H1 (cell line): ENCODE measurements at regions not wholly inside any gene's neighbourhood (a gene's known extent, or its start where the extent isn't known, plus 50 kb on each side); places are given as distances from the start of the nearest gene placed in this dataset.

Experiments
- CTCF ChIA-PET: fragments of 300-600 bp; sonication (Branson Sonifier 250); formaldehyde crosslinking; loops from one replicate; lab custom pipeline; 2021; ENCODE audit not compliant: partially characterized antibody; lab: Charles Lee
- POLR2A ChIA-PET: fragments of 300-600 bp; sonication (Branson Sonifier 250); formaldehyde crosslinking; loops from one replicate; lab custom pipeline; 2021; ENCODE audit warnings: inconsistent platforms; ENCODE audit not compliant: partially characterized antibody; lab: Charles Lee
- DNase-seq, 2 experiments: peaks; one replicate each; pipeline versions ENCODE4 v3.0.0 to v3.0.0-alpha.2; 2010 to 2022; ENCODE audit warnings: low spot score in 2 of 2, low read depth in 1 of 2, mixed read lengths in 1 of 2
- FAIRE-seq: peaks from 2 replicates; lab custom pipeline; 2011; peaks lifted over from hg19 to GRCh38; lab: Jason Lieb, UNC
- H2AFZ ChIP-seq: 2 replicates; pipeline ENCODE4 v1.8.1; 2012; ENCODE audit warnings: low read length, inconsistent platforms
- H2AK5ac ChIP-seq: 2 replicates; pipeline ENCODE4 v1.6.1; 2013; ENCODE audit warnings: low read depth, low read length
- H2BK120ac ChIP-seq: replicated peaks from 2 replicates; pipeline ENCODE3; 2013; ENCODE audit warnings: low read depth, low read length, inconsistent platforms
- H2BK12ac ChIP-seq: 2 replicates; pipeline ENCODE4 v1.6.1; 2013; ENCODE audit warnings: low read depth, low read length
- H2BK15ac ChIP-seq: 2 replicates; pipeline ENCODE4 v1.6.1; 2013; ENCODE audit warnings: low read length
- H2BK20ac ChIP-seq: 2 replicates; pipeline ENCODE4 v1.6.1; 2013; ENCODE audit warnings: low read length
- H2BK5ac ChIP-seq: 2 replicates; pipeline ENCODE4 v1.6.1; 2013; ENCODE audit warnings: low read depth, low read length
- H3K14ac ChIP-seq: 2 replicates; pipeline ENCODE4 v1.6.1; 2013; ENCODE audit warnings: inconsistent platforms; ENCODE audit not compliant: insufficient read length
- H3K18ac ChIP-seq: 2 replicates; pipeline ENCODE4 v1.6.1; 2013; ENCODE audit warnings: low read length; ENCODE audit errors: extremely low read depth
- H3K23ac ChIP-seq: 2 replicates; pipeline ENCODE4 v1.6.1; 2013; ENCODE audit warnings: inconsistent platforms; ENCODE audit not compliant: insufficient read length
- H3K23me2 ChIP-seq: 2 replicates; pipeline ENCODE4 v1.6.1; 2013; ENCODE audit warnings: low read depth, low read length
- H3K27ac ChIP-seq: 2 replicates; pipeline ENCODE4 v1.6.1; 2011; ENCODE audit warnings: low read depth, low read length, inconsistent platforms
- H3K27me3 ChIP-seq, 4 experiments: replicated peaks in 1 of 4; 1 replicate in 1 of 4; 2 replicates in 3 of 4; pipeline versions ENCODE4 v1.6.1 to v1.8.1; 2011 to 2013; ENCODE audit warnings: low read length in 3 of 4, mild to moderate bottlenecking in 3 of 4, inconsistent platforms in 2 of 4, mixed read lengths in 2 of 4, moderate library complexity in 1 of 4; ENCODE audit not compliant: control insufficient read depth in 3 of 4, insufficient read depth in 3 of 4; ENCODE audit errors: extremely low read depth in 1 of 4
- H3K36me3 ChIP-seq, 4 experiments: 2 replicates each; pipeline versions ENCODE4 v1.6.1 to v1.8.1; 2011 to 2013; ENCODE audit warnings: mild to moderate bottlenecking in 4 of 4, low read length in 3 of 4, moderate library complexity in 2 of 4, control low read depth in 1 of 4, inconsistent platforms in 1 of 4; ENCODE audit not compliant: insufficient read depth in 4 of 4, control insufficient read depth in 2 of 4
- H3K4ac ChIP-seq: replicated peaks from 2 replicates; pipeline ENCODE3; 2013; ENCODE audit warnings: low read length, low read depth, mixed read lengths, inconsistent platforms; ENCODE audit not compliant: insufficient read length
- H3K4me1 ChIP-seq, 4 experiments: replicated peaks in 1 of 4; 1 replicate in 1 of 4; 2 replicates in 3 of 4; pipeline versions ENCODE4 v1.6.1 to v1.8.1; 2011 to 2013; ENCODE audit warnings: low read length in 3 of 4, inconsistent platforms in 2 of 4, mixed read lengths in 1 of 4; ENCODE audit not compliant: insufficient read depth in 4 of 4, control insufficient read depth in 3 of 4
- H3K4me2 ChIP-seq, 2 experiments: 2 replicates each; pipeline versions ENCODE4 v1.6.1 to v1.8.1; 2011 to 2013; ENCODE audit warnings: low read depth in 2 of 2, low read length in 2 of 2, control low read depth in 1 of 2, inconsistent platforms in 1 of 2, mild to moderate bottlenecking in 1 of 2; ENCODE audit not compliant: insufficient read depth in 1 of 2
- H3K4me3 ChIP-seq, 4 experiments: fragments of 200-600, 300-600 bp in 1 of 4; sonication (generic), shearing (Covaris generic), sonication (Bioruptor Twin) in 1 of 4; 2 replicates each; pipeline versions ENCODE4 v1.5.1 to v1.8.1; 2011 to 2016; ENCODE audit warnings: low read length in 4 of 4, low read depth in 3 of 4, control low read depth in 2 of 4, inconsistent platforms in 2 of 4, mild to moderate bottlenecking in 2 of 4, mixed read lengths in 1 of 4, moderate library complexity in 1 of 4; ENCODE audit not compliant: insufficient read depth in 2 of 4; ENCODE audit errors: extremely low read depth in 1 of 4
- H3K56ac ChIP-seq: replicated peaks from 2 replicates; pipeline ENCODE3; 2013; ENCODE audit warnings: low read depth, mild to moderate bottlenecking, mixed read lengths, low read length, inconsistent platforms; ENCODE audit not compliant: insufficient read length
- H3K79me1 ChIP-seq: 2 replicates; pipeline ENCODE4 v1.6.1; 2013; ENCODE audit warnings: low read depth, low read length, control low read depth
- H3K79me2 ChIP-seq, 2 experiments: 2 replicates each; pipeline versions ENCODE4 v1.6.1 to v1.8.1; 2012 to 2013; ENCODE audit warnings: low read length in 2 of 2, mild to moderate bottlenecking in 2 of 2, inconsistent platforms in 1 of 2; ENCODE audit not compliant: insufficient read depth in 2 of 2, control insufficient read depth in 1 of 2
- H3K9ac ChIP-seq, 4 experiments: replicated peaks in 1 of 4; 1 replicate in 1 of 4; 2 replicates in 3 of 4; pipeline versions ENCODE4 v1.6.1 to v1.8.1; 2011 to 2013; ENCODE audit warnings: low read depth in 3 of 4, low read length in 3 of 4, control low read depth in 2 of 4, mild to moderate bottlenecking in 2 of 4, moderate library complexity in 2 of 4, inconsistent platforms in 1 of 4; ENCODE audit errors: extremely low read depth in 1 of 4
- H3K9me3 ChIP-seq, 2 experiments: 2 replicates each; pipeline versions ENCODE4 v1.6.1 to v1.8.1; 2012 to 2013; ENCODE audit warnings: mild to moderate bottlenecking in 2 of 2, moderate library complexity in 2 of 2, control low read depth in 1 of 2, inconsistent platforms in 1 of 2, low read depth in 1 of 2, low read length in 1 of 2, mixed read lengths in 1 of 2; ENCODE audit not compliant: insufficient read depth in 2 of 2
- H4K20me1 ChIP-seq, 2 experiments: replicated peaks in 1 of 2; 2 replicates each; pipeline versions ENCODE3 to v1.8.1; 2011 to 2013; ENCODE audit warnings: inconsistent platforms in 2 of 2, low read length in 2 of 2, mild to moderate bottlenecking in 1 of 2; ENCODE audit not compliant: insufficient read depth in 2 of 2, control insufficient read depth in 1 of 2
- H4K5ac ChIP-seq: 2 replicates; pipeline ENCODE4 v1.6.1; 2013; ENCODE audit warnings: low read length, low read depth, mixed read lengths, inconsistent platforms; ENCODE audit not compliant: insufficient read length
- H4K8ac ChIP-seq: 2 replicates; pipeline ENCODE4 v1.8.0; 2013; ENCODE audit warnings: mild to moderate bottlenecking, moderate library complexity, low read length, inconsistent platforms; ENCODE audit not compliant: insufficient read depth; ENCODE audit errors: extremely low read depth
- H4K91ac ChIP-seq: replicated peaks from 2 replicates; pipeline ENCODE3; 2013; ENCODE audit warnings: low read length, mixed read lengths, inconsistent platforms; ENCODE audit not compliant: insufficient read length
- CEBPB ChIP-seq: IDR thresholded peaks from 2 replicates; pipeline ENCODE4 v1.6.1; 2012; ENCODE audit warnings: low read depth, low read length
- MAFK ChIP-seq: IDR thresholded peaks from 2 replicates; pipeline ENCODE4 v1.6.1; 2012; ENCODE audit warnings: low read depth, mild to moderate bottlenecking, improper control_type of control experiment, low read length
- POLR2A ChIP-seq, 2 experiments: IDR thresholded peaks; 1 replicate in 1 of 2; 2 replicates in 1 of 2; pipeline ENCODE4 v1.6.1; 2011; ENCODE audit warnings: low read depth in 2 of 2, low read length in 2 of 2, mild to moderate bottlenecking in 2 of 2; ENCODE audit errors: control extremely low read depth in 1 of 2
- SIRT6 ChIP-seq: IDR thresholded peaks from one replicate; pipeline ENCODE4 v1.7.1; 2012; ENCODE audit warnings: low read length, inconsistent platforms
- WGBS, 2 experiments: shearing (Covaris generic) in 1 of 2; methylation state at CpG; one replicate each; pipeline versions ENCODE4 v1.1.6 to v1.1.7; 2013 to 2015; ENCODE audit warnings: low lambda C conversion rate in 2 of 2, mixed read lengths in 2 of 2, inconsistent platforms in 1 of 2, low coverage in 1 of 2, missing lambda C conversion rate in 1 of 2; ENCODE audit not compliant: insufficient replicate concordance in 2 of 2, insufficient coverage in 1 of 2, insufficient read length in 1 of 2; ENCODE audit errors: extremely low coverage in 1 of 2, missing lambda C conversion rate in 1 of 2; 5-methylcytosine and 5-hydroxymethylcytosine counted together

DNA sequence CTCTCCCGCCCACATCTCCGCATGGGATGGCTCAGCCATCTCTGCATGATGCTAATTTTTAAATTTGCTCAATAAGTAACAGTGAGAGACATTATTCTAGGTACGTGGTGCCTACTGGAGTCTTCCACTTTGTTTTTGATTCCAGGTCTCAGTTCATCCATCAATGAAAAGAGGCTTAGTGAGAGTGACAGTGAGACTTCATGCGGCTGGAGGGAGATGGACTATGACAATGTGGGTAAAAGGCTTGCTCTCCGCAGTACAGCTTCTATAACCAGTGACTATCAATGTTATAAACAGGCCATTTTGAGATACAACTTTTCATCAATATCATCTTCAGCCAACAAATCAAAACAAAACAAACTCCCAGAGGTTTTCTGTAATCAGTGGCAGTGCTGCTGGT is 563.4 kb upstream of the MKI67 start:
- Histone ChIP-seq H4K20me1 (no peaks in the 10 kb centered on the region), H3K27ac (no peak overlapping the region), H3K23ac (no peak overlapping the region), H3K18ac (no peak overlapping the region), H4K5ac (no peak overlapping the region), H2BK12ac (no peak overlapping the region), H2AK5ac (no peak overlapping the region), H3K4ac (no peak overlapping the region), H3K14ac (no peak overlapping the region), H3K4me1 (peaks cover 0 to 16% (median 2%) of the 10 kb centered on the region in 4 experiments; a peak in 4 of 7 replicates), H3K79me1 (no peaks in the 10 kb centered on the region), H3K4me3 (no peak overlapping the region), H3K56ac (no peak overlapping the region), H3K27me3 (no peaks in the 10 kb centered on the region), H3K4me2 (no peak overlapping the region), H3K9me3 (no peaks in the 10 kb centered on the region), H2BK120ac (no peak overlapping the region), H2BK15ac (no peak overlapping the region), H3K79me2 (no peaks in the 10 kb centered on the region), H3K36me3 (no peaks in the 10 kb centered on the region), H4K8ac (no peak overlapping the region), H2BK20ac (no peak overlapping the region), H3K23me2 (no peaks in the 10 kb centered on the region; the same call in 1 of the 2 replicates), H4K91ac (no peak overlapping the region), H3K9ac (no peak overlapping the region), H2BK5ac (no peak overlapping the region), H2AFZ (no peak overlapping the region)
- POLR2A ChIA-PET = no interaction called here
- DNase-seq (no peak), FAIRE-seq (no peak)
- WGBS, 2 experiments = 85% methylated on average over 5 of the region's 5 CpGs; no CpG with 5 or more reads in 1 of the 2 experiments
- CTCF ChIA-PET = no interaction called here
- no peak for TF ChIP-seq SIRT6
- no peak for TF ChIP-seq POLR2A (IDR thresholded peaks at IDR 0.05; ENCODE audit: control extremely low read depth in 1 of 2, low read depth in 2 of 2, low read length in 2 of 2)
- TF ChIP-seq MAFK = no peak
- no peak for TF ChIP-seq CEBPB
